Effector memory CD4-positive, alpha-beta T cell (primary cell): ENCODE measurements at regions not wholly inside any gene's neighbourhood (a gene's known extent, or its start where the extent isn't known, plus 50 kb on each side); places are given as distances from the start of the nearest gene placed in this dataset.

Experiments
- DNase-seq, 3 donors: peaks; one replicate each; pipeline ENCODE4 v3.0.0-alpha.2; 2020
- H3K27ac ChIP-seq: 2 replicates; pipeline ENCODE4 v1.7.0; 2013; ENCODE audit warnings: mild to moderate bottlenecking, low read length, moderate library complexity; ENCODE audit not compliant: insufficient read depth, poor library complexity, severe bottlenecking
- H3K27me3 ChIP-seq: replicated peaks from 2 replicates; pipeline ENCODE4 v1.7.0; 2013; ENCODE audit warnings: mild to moderate bottlenecking, low read length; ENCODE audit not compliant: insufficient read depth, control insufficient read depth, poor library complexity, severe bottlenecking
- H3K36me3 ChIP-seq: 2 replicates; pipeline ENCODE4 v1.7.0; 2013; ENCODE audit warnings: mild to moderate bottlenecking, low read length, moderate library complexity; ENCODE audit not compliant: control insufficient read depth, insufficient read depth
- H3K4me1 ChIP-seq: 2 replicates; pipeline ENCODE4 v1.7.0; 2013; ENCODE audit warnings: low read length, mild to moderate bottlenecking; ENCODE audit not compliant: control insufficient read depth, insufficient read depth, poor library complexity, severe bottlenecking
- H3K4me3 ChIP-seq: 2 replicates; pipeline ENCODE4 v1.7.0; 2013; ENCODE audit warnings: low read length, low read depth, mild to moderate bottlenecking; ENCODE audit not compliant: insufficient read depth, poor library complexity, severe bottlenecking
- H3K9me3 ChIP-seq: 2 replicates; pipeline ENCODE4 v1.7.0; 2013; ENCODE audit warnings: mild to moderate bottlenecking, low read length, moderate library complexity; ENCODE audit not compliant: control insufficient read depth

DNA sequence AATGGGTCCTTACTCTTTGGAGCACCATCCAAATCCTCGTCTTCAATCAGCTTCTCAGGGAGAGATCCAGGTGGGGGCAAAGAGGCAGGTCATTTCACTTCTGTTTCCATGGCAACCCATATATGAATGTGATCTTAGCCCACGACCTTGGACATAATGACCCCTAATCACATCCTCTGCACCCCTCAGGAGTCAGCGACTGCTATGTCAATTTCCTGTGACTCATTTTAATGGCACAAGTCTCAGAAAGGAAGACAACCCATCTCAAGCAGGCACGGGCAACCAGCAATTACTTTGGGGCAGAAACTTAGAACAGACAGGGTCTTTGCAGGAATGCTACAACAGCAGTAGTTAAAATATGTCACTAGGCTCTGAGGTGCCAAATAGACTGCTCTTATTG lies 591.2 kb downstream of the TLR4 start:
- Histone ChIP-seq H3K9me3 (no peaks in the 10 kb centered on the region), H3K4me1 (no peaks in the 10 kb centered on the region), H3K27ac (no peak overlapping the region), H3K27me3 (no peaks in the 10 kb centered on the region), H3K36me3 (no peaks in the 10 kb centered on the region), H3K4me3 (no peak overlapping the region)
- no peak for DNase-seq

DNA sequence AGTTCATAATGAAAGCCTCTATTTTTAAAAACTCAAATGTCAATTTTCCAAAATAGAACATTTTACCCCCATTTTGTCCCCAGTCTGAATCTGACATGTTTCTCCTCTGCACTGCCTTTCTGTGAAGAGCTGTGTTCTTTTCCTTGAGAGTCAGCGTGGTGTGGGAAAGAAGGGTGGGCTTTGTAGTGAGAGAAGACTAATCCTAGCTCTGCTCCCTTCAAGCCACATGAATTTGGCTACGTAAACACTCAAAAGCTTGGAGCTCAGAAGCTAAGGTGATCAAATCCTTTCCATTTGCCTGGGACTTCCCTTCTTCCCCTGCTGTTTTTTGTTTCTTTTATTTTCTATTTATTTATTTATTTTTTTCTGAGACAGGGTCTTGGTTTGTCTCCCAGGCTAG lies 598.5 kb downstream of the TLR4 start:
- no peak overlapping the region for H3K4me3 ChIP-seq
- no peaks in the 10 kb centered on the region for H3K4me1 ChIP-seq
- H3K9me3 ChIP-seq: no peaks in the 10 kb centered on the region
- no peak overlapping the region for H3K27ac ChIP-seq
- DNase-seq: no peak
- no peaks in the 10 kb centered on the region for H3K27me3 ChIP-seq
- H3K36me3 ChIP-seq: no peaks in the 10 kb centered on the region

DNA sequence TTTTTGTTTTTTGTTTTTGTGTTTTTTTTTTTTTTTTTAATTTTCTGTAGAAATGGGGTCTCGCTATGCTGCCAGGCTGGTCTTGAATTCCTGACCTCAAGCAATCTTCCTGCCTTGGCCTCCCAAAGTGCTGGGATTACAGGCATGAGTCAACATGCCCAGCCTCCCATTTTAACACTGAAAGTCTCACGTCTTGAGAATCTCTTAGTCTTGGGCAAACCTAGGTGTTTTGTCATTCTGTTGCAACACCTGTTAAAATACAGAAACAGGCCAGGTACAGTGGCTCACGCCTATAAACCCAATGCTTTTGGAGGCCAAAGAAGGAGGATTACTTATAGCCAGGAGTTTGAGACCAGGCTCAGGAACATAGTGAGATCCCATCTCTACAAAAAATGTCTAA lies 599.0 kb downstream of the TLR4 start:
- no peaks in the 10 kb centered on the region for H3K9me3 ChIP-seq
- no peak overlapping the region for H3K4me3 ChIP-seq

DNA sequence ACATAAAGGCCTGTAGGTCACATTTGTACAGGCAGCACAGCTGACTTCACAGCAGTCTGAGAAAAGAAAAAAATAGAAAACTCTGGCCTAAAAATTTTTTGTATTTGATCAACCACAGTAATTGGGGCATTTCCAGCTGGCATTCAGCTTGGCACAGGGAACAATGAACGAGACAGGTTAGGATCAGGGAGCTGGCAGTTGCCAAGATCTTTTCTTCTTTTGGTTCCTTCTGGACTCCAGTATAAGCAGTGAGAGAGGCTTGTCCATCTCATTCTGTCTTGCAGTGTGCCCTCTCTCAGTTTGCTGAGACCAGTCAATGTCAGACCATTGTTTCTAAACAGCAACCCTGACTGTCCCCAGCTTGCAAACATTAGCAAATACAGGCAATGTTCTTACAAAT lies 601.1 kb downstream of the TLR4 start:
- no peak overlapping the region for H3K4me3 ChIP-seq
- no peak for DNase-seq
- H3K36me3 ChIP-seq: no peaks in the 10 kb centered on the region
- H3K27me3 ChIP-seq: no peaks in the 10 kb centered on the region
- H3K4me1 ChIP-seq: no peaks in the 10 kb centered on the region
- no peaks in the 10 kb centered on the region for H3K9me3 ChIP-seq
- no peak overlapping the region for H3K27ac ChIP-seq

More for the DNA sequence above, 599.0 kb downstream of the TLR4 start:
- no peaks in the 10 kb centered on the region for H3K36me3 ChIP-seq
- no peak for DNase-seq
- H3K4me1 ChIP-seq: no peaks in the 10 kb centered on the region
- no peak overlapping the region for H3K27ac ChIP-seq
- no peaks in the 10 kb centered on the region for H3K27me3 ChIP-seq

DNA sequence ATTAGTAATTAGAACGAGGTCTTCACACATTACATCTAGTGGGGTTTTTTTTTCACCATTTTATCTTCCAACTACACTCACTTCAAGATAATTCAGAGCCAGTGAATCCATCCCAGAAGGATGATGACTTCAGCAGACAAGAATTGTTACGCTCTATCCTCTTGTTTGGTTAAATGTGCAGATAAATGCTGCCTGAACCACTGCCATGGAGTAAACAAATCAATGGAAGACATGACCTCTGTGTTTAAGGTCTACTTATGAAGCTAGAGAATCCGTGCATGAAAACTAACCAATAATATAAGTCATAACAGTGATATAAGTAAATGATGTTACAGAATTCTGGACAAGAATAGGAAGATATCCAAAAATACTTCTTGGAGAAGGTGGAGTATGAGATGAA lies 602.6 kb downstream of the TLR4 start:
- Histone ChIP-seq H3K36me3 (no peaks in the 10 kb centered on the region), H3K4me3 (no peak overlapping the region), H3K27ac (no peak overlapping the region), H3K9me3 (no peaks in the 10 kb centered on the region), H3K27me3 (no peaks in the 10 kb centered on the region), H3K4me1 (no peaks in the 10 kb centered on the region)
- DNase-seq: no peak

DNA sequence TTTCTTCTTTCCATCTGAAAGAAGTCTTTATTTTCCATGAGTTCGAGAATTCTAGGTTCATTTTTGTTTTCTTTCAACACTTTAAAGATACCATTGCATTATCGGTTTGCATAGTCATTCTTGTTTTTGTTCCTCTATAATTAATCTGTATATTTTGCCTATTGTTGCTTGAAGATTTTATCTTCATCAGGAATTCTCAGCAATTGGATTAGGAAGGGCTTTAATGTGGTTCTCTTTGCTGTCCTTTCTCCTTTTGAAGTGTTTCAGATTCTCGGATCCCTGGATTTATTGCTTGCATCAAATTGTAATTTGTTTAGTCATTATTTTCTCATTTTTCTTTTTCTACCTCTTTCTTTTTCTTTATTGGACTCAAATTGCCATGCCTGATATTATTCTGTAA lies 609.8 kb downstream of the TLR4 start:
- H3K27ac ChIP-seq: no peak overlapping the region
- H3K4me3 ChIP-seq: no peak overlapping the region
- no peak for DNase-seq
- no peaks in the 10 kb centered on the region for H3K36me3 ChIP-seq
- no peaks in the 10 kb centered on the region for H3K4me1 ChIP-seq
- no peaks in the 10 kb centered on the region for H3K9me3 ChIP-seq
- no peaks in the 10 kb centered on the region for H3K27me3 ChIP-seq

DNA sequence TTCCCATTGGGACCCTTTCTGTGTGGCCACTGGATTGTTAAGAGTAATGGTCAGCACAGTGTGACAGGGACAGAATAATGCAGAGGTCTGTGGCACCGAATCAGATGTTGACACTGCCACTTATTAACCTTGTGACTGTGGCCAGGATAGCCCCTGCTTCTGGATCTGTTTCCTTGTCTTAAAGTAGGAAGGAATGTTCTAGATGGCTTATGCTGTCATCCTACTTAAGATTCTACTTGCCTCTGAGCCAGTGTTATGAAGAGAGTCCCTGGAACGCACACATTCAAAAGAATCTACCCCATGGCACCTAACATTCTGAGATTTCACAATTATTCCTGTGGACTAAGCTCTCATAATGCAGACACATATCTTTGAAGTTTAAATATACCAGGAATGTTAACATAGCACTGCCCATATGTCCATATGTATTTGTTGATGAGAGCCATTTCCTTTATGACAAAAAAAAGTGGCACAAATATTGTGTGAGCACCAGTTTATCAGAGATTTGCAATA lies 612.7 kb downstream of the TLR4 start:
- Histone ChIP-seq H3K4me3 (no peak overlapping the region), H3K27me3 (no peaks in the 10 kb centered on the region), H3K9me3 (no peaks in the 10 kb centered on the region), H3K27ac (no peak overlapping the region), H3K4me1 (no peaks in the 10 kb centered on the region), H3K36me3 (no peaks in the 10 kb centered on the region)
- no peak for DNase-seq

DNA sequence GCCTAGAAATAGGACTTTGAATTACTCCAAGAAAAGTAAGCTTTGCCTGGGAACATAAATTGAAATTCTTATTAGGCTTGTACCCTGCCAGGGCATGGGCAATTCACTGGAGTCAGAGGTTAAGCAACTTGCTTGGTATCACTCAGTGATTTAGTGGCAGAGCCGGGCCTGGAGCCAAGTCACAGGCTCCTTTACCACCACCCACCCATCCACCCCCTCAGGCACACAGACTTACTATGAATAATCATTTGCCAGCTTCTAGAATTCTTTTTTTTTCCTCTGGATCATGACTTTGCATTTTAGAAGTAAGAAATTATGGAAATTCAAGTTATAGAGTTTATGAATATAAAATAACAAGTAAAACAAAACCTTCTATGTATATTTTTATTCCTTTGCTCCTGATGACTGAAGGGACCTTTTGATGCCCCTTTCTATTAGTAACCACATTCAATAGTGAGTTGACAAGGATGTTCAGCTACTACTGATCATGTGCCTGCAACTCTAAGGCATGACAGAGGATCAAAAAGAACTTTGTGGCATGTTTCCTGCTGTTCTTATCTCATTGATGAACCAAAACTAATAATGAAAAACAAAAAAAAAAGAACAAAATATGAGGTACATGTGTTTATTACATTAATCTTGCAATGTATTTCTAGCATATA lies 614.7 kb downstream of the TLR4 start:
- H3K4me3 ChIP-seq: no peak overlapping the region
- no peaks in the 10 kb centered on the region for H3K9me3 ChIP-seq
- DNase-seq: no peak
- H3K27me3 ChIP-seq: no peaks in the 10 kb centered on the region
- no peaks in the 10 kb centered on the region for H3K36me3 ChIP-seq
- no peak overlapping the region for H3K27ac ChIP-seq
- H3K4me1 ChIP-seq: no peaks in the 10 kb centered on the region

DNA sequence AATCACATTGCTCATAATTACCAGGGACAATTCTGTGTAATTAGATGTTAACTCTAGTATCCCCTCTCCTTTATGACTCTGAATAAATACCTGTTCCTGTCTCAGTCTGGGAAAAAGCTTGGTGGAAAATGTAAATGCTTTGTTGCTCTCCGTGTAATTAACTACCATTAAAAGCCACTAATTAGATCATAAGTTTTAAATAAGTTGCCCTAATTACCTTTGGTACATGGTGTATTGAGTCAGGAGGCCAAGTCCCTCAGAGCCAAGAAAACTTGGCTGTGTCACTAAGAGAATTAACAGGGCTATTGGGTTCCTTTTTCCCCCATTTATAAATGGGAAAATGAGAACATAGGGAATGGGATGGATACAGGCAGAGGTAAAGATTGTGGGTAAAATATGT lies 617.6 kb downstream of the TLR4 start:
- no peaks in the 10 kb centered on the region for H3K4me1 ChIP-seq
- H3K27me3 ChIP-seq: no peaks in the 10 kb centered on the region
- no peak for DNase-seq
- no peak overlapping the region for H3K4me3 ChIP-seq
- H3K27ac ChIP-seq: no peak overlapping the region
- no peaks in the 10 kb centered on the region for H3K36me3 ChIP-seq
- H3K9me3 ChIP-seq: no peaks in the 10 kb centered on the region

DNA sequence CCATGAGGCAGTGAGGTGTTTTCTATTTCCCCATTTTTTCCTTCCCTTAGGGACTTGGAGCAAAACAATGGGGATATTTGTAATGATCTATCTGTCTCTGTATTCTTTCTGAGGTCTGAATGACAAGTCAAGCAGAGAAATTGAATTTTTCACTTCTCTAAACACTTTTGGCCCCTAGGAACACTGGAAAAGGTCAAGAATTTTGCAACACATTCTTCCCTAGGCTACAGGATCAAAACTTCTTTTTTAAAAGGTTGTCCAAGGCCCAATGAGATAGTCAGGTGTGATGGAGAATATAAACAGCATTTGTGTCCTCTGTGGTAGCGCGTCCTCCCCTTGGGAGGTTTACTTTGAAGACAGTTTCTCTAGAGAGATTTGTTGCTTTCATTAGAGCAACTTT lies 620.5 kb downstream of the TLR4 start:
- H3K36me3 ChIP-seq: no peaks in the 10 kb centered on the region
- DNase-seq: no peak
- no peaks in the 10 kb centered on the region for H3K9me3 ChIP-seq
- no peak overlapping the region for H3K27ac ChIP-seq
- H3K4me1 ChIP-seq: no peaks in the 10 kb centered on the region
- no peak overlapping the region for H3K4me3 ChIP-seq
- H3K27me3 ChIP-seq: no peaks in the 10 kb centered on the region
